ENCODE measurements at regions not wholly inside any gene's neighbourhood (a gene's known extent, or its start where the extent isn't known, plus 50 kb on each side); places are given as distances from the start of the nearest gene placed in this dataset.

- DNase-seq: no peak
- Histone ChIP-seq H3K27me3 (ENCODE audit: insufficient read depth, low read depth, severe bottlenecking) (no peaks in the 10 kb centered on the region), H3K4me3 (ENCODE audit: low read depth, low read length) (no peak overlapping the region), H3K9me3 (ENCODE audit: severe bottlenecking) (peaks cover 51% of the 10 kb centered on the region), H3K27ac (no peak overlapping the region), H3K36me3 (no peaks in the 10 kb centered on the region)
- TF ChIP-seq CTCF (IDR thresholded peaks at IDR 0.05; ENCODE audit: low read depth, low read length): no peak
These were observed 130.6 kb downstream of the TENT4A start for GRCh38 chr5:6843821-6844220.

GRCh38 chr5:6845856-6846255 is 132.6 kb downstream of the TENT4A start:
- Histone ChIP-seq H3K27me3 (ENCODE audit: insufficient read depth, low read depth, severe bottlenecking) (no peaks in the 10 kb centered on the region), H3K4me3 (ENCODE audit: low read depth, low read length) (no peak overlapping the region), H3K9me3 (ENCODE audit: severe bottlenecking) (peaks cover 70% of the 10 kb centered on the region), H3K27ac (no peak overlapping the region), H3K36me3 (no peaks in the 10 kb centered on the region)
- TF ChIP-seq CTCF (IDR thresholded peaks at IDR 0.05; ENCODE audit: low read depth, low read length): no peak
- DNase-seq: no peak

GRCh38 chr5:6847870-6848269 is 134.6 kb downstream of the TENT4A start:
- Histone ChIP-seq H3K9me3 (ENCODE audit: severe bottlenecking) (peaks cover 83% of the 10 kb centered on the region), H3K4me3 (ENCODE audit: low read depth, low read length) (no peak overlapping the region), H3K36me3 (no peaks in the 10 kb centered on the region), H3K27me3 (ENCODE audit: insufficient read depth, low read depth, severe bottlenecking) (no peaks in the 10 kb centered on the region), H3K27ac (no peak overlapping the region)
- TF ChIP-seq CTCF (IDR thresholded peaks at IDR 0.05; ENCODE audit: low read depth, low read length): no peak
- DNase-seq: no peak

- Histone ChIP-seq H3K36me3 (no peaks in the 10 kb centered on the region), H3K27me3 (ENCODE audit: insufficient read depth, low read depth, severe bottlenecking) (no peaks in the 10 kb centered on the region), H3K27ac (no peak overlapping the region), H3K9me3 (ENCODE audit: severe bottlenecking) (peaks cover 85% of the 10 kb centered on the region), H3K4me3 (ENCODE audit: low read depth, low read length) (no peak overlapping the region)
- DNase-seq: no peak
- TF ChIP-seq CTCF (IDR thresholded peaks at IDR 0.05; ENCODE audit: low read depth, low read length): no peak
These were observed 136.3 kb downstream of the TENT4A start for GRCh38 chr5:6849316-6850105.

GRCh38 chr5:6850106-6850432 is 136.8 kb downstream of the TENT4A start:
- DNase-seq: no peak
- no peak overlapping the region for H3K4me3 ChIP-seq (ENCODE audit: low read depth, low read length)
- no peaks in the 10 kb centered on the region for H3K27me3 ChIP-seq (ENCODE audit: insufficient read depth, low read depth, severe bottlenecking)
- H3K36me3 ChIP-seq: no peaks in the 10 kb centered on the region
- no peak overlapping the region for H3K27ac ChIP-seq
- TF ChIP-seq CTCF (IDR thresholded peaks at IDR 0.05; ENCODE audit: low read depth, low read length): no peak
- H3K9me3 ChIP-seq (ENCODE audit: severe bottlenecking): peaks cover 85% of the 10 kb centered on the region

GRCh38 chr5:6856653-6857052 is 143.4 kb downstream of the TENT4A start:
- DNase-seq: no peak
- H3K27me3 ChIP-seq (ENCODE audit: insufficient read depth, low read depth, severe bottlenecking): no peaks in the 10 kb centered on the region
- H3K4me3 ChIP-seq (ENCODE audit: low read depth, low read length): no peak overlapping the region
- peaks cover 53% of the 10 kb centered on the region for H3K9me3 ChIP-seq (ENCODE audit: severe bottlenecking)
- no peak for TF ChIP-seq CTCF (IDR thresholded peaks at IDR 0.05; ENCODE audit: low read depth, low read length)
- H3K36me3 ChIP-seq: no peaks in the 10 kb centered on the region
- H3K27ac ChIP-seq: peak overlapping the region; percentile 28
